ENCODE measurements at regions not wholly inside any gene's neighbourhood (a gene's known extent, or its start where the extent isn't known, plus 50 kb on each side); places are given as distances from the start of the nearest gene placed in this dataset.

DNA sequence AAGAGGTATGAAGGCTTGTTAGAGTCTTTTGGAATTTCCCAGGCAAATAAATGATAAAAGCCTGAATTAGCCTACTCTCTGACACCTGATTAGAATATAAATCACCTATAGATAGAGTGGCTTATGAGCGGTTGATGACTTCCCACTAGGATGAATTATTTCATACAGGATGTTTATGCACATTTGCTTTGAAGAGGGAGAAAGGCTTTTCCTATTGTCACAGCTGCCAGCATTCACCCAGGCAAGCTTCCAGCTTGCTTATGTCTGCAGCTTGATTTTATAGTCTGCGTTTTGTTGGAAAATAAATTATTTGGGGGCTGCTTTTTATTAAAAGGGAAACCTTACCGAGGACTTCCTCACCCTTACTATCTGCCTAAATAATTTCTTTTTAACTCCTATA lies 51.3 kb upstream of the EIF2S2 start:
- no peak for DNase-seq

DNA sequence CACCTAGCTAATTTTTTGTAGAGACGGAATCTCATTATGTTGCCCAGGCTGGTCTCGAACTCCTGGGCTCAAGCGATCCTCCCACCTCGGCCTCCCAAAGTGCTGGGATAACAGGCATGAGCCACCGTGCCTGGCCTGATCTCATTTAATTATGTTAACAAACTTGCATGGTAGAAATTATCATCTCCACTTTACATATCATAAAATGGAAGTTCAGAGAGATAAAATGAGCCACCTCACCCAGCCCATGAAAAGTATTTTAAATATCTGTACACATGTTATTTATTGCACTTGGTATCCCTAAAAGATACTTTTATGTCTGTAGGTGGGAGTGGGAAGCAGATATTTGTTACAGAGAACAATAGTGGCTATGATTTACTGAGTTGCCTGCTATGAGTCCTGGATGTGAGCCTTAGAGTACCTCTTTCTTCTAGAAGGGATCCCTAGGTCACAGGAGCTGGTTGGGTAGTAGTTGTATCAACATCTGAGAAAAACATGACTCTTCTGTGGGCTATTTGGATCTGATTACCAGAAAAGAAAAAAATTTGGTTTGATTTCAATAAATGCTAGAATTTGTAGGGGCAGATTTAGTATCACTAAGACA lies 52.4 kb upstream of the EIF2S2 start:
- DNase-seq: no peak

DNA sequence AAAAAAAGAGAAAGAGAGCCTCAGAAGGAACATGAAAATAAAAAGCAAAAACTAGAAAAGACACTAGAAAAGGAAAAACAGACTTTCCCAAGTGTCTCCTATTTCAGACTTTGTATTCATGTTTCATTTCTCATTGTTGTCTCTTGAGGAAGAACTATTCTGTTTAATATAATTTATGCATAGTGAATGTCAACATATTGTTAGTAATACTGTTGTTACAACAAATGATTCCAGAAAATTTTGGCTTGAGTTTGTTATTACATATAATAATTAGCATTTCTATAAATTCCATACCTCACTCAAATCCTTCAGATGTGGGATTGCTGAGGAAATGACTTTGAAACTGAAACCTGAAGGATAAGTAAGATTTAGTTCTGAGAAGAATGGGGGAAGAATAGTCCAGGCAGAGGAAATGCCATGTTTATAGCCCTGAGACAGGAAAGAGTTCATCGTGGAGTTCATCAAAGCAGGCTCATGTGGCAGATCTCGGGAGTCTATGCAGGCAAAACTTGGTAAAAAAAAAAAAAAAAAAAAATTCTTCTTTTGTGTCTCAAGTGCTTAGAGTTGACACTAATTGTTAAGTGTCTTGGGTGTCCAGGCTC lies 53.1 kb upstream of the EIF2S2 start:
- no peak for DNase-seq

DNA sequence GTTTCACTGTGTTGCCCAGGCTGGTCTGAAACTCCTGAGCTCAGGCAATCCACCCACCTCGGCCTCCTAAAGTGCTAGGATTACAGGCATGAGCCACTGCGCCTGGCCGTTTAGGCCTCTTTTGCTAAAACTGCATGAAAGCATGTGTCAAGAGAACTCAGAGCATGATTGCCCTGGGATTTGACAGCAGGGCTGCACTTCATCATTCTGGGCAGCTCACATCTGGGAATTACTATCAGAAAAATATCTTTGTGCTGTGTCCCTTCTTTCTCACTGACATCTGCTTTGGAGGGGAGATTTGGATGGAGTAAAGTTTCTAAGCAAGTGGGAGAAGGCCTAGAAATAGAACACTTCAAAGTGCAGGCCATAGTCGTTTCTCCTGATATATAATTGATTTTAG lies 59.6 kb upstream of the EIF2S2 start:
- no peak for DNase-seq

DNA sequence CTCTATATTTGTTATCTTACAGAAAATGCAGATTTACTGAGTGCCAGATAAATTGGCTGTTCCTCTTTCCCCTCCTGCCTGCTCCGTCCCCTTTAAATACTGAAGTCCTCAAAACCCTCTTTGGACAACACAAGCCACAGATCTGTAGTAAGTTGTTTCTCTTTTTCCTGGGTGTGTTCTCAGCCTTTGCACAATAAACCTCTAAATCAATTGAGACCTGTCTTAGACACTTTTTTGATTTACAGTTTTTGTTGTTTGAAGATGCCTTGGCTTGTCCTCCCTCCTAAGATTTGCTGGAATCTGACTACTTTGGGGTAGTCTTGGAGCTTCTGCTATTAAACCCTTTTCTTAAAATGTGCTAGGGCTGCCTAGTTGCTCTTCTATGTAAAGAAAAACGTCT lies 60.9 kb upstream of the EIF2S2 start:
- no peak for DNase-seq

DNA sequence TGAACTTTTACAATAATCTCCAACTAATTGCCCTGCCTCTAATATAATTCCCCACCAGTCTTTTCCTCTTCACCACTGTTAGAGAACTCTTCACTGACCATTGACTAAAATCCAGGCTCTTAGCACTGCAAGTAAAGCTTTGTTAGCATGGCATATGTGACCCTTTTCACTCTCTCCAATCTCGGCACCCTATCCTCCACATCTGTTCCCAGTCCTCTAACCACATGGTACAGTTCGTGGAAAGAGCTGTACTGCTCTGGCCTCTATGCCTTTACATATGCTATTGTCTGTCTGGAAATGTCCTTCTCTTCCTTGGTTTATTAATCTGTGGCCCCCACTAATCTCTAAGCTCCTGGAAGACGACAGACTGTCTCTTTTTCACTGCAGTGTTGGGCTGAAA lies 63.0 kb upstream of the EIF2S2 start:
- no peak for DNase-seq

DNA sequence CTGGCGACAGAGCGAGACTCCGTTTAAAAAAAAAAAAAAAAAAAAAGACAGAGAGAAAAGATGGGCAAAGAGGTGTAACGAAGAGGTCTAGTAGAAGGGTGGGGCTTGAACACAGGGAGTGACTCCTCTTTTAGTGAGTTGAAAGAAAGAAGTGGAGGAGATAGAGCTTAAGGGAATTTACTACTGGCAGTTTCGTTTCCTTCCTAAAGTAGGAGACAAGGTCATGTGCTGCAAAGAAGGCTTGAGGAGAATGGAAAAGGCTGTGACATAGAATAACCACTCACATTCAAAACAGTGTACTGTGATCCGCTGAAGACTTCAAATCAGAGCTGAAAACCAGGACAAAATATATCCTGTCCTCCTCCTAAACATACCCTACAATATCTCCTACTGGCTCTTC lies 63.8 kb upstream of the EIF2S2 start:
- DNase-seq: no peak

DNA sequence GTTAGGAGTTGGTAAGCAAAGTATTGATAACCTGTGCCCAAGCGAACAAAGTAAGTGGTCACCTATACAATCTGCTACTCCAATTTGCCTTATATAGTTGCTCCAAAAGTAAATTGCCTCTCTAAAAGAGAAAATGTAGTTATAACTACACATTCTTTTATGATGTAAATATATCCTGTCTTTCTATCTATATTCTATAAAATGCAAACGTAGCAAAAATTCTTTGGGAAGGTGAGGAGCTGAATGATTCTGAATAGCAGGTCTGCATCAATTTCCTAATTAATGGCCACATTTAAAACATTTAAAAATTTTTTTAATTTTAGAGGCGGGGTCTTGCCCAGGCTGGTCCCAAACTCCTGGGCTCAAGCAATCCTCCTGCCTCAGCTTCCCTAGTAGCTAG lies 64.2 kb upstream of the ASIP start:
- no peak for DNase-seq

DNA sequence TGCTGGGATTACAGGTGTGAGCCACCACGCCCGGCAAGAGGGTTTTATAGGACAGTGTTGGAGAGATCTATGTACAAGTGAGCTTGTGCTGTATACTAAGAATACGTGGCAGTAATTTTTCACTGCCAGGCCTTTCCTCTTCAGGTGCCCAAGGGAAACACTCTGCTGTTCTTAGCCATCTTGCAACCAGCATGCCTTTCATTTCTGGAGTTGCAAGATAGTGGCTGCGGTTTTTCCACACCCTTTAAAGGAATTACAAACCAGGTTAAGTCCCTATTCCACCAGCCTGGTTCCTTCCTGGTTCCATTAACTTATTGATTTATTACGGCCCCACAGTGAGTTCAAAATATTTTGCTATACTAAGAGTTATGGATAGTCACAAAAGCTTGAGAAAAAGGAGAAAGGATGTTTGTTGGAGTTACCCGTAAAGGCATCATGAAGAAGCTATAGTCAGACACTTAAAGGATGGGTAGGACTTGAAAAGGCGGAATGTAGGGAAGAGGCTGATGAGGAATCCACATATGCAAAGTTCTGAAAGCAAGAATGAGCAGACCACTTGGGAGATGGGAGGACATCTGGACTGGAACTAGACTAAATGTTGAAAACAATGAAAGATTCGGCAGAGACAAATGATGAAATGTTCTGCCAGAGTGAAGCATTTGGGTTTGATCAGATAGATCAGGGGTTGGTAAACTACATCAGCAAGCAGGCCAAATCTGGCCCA lies 61.4 kb upstream of the ASIP start:
- DNase-seq: no peak

DNA sequence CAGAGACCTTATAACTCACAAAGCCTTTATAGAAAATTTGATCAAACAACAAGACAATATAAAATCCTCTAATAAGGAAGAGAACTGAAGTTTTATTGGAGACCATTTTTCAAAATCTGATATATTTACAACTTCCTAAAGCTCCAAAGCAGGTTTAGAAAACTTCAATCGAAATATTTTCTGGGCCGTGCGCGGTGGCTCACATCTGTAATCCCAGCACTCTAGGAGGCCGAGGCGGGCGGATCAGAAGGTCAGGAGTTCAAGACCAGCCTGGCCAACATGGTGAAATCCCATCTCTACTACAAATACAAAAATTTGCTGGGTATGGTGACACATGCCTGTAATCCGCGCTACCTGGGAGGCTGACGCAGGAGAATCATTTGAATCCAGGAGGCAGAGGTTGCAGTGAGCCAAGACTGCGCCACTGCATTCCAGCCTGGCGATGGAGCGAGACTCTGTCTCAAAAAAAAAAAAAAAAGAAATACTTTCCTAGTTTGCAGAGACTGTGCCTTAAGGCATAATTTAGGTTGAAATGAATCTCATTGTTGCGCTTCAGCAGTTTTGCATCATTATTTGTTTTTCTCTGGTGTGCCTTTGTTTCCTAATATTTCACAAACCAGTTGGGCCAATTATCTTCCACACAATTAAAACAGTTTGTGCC lies 60.6 kb upstream of the ASIP start:
- DNase-seq: no peak

DNA sequence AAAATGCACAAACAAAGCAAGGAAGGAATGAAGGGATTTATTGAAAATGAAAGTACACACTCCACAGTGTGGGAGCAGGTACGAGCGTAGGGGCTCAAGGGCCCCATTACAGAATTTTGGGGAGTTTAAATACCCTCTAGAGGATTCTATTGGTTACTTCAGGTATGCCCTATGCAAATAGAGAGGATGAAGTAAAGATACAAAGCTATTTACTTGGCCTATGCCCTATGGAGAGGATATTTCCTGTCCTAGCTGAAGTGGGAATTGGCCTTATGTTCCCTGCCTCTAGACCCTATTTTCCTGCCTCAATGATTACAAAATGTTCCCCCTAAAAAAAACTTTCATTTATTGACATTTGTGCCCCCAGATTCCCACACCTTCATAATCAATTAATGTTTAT lies 59.7 kb upstream of the ASIP start:
- no peak for DNase-seq

DNA sequence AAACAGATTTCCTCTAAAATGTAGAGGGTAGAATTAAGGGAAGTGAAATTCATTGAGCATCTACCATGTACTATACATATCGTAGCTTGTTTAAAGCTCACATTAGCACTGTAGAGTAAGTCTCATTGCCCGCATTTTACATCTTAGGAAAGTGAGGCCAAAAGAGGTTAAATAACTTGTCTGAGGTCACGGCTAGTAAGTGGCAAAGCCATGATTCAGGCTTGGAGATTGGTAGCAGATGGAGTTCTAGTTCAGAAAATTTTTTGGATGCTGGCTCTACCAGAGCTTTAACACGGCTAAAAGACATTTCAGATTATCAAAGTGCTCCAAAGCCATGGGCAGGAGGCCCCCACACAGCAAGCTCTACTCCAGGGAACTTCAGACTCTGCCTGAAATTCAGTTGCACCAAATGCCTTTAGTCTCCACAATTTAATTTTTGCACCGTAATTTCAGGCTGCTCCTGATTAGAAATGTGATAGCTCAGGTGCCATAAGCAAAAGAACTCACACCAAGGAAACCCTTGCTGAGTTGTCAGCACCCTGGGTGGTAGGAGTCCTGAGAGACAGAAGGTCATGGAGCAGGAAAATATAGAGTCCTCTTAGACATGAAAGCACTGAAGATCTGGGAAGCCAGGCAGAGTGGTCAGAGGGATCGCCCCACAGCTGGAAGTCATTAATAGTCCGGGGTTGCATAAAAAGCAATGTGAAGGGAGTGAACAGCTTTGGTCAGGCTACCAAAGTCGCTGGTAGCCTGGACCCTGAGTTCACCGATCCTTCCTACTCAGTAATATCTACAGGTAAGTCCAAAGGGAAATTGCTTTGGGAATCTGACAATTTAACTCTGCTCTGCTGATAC lies 55.2 kb upstream of the ASIP start:
- no peak for DNase-seq

DNA sequence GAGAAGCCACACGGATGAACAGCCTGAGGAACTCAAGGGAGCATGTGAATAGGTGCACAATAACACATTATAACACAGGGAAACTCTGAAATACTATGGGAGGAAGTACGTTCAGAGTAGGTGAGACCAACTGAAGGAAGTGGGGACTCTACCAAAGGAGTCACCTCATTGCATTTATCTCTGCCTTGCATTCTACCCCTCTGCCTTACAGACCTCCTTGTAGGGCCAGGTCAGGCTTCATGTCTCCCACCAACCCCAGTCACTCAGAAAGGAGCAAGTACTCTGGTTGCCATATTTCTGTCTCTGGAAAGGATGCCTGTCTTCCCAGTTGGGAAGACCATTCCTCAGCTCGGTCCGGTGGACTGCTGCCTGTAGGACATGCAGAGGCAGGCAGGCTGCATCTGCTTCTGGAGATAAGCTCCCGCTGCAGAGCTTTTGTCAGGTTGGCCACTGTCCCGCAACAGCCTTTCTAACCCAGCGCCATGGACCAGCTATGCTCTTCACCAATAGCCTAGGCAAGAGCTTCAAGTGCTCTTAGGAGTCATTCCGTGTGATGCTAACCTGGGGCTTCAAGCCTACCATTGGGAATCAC lies 51.6 kb upstream of the ASIP start:
- DNase-seq: no peak

DNA sequence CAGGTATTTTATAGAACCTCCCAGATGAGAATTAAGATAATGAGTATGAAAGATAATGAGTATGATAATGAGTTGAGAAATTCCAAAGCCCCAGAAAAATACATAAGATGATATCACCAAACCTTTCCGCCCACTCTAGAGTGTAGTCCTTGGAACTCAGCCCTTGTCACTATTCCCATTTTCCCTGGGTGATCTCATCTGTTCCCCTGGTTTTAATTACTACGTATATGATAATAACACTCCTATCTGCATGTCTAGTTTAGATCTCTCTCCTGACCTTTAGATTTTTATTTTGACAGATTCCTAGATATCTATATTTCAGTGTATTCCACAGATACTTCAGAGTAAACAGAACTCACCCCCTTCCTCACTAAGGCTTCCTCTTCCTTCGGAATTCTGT lies 51.0 kb upstream of the ASIP start:
- no peak for DNase-seq

DNA sequence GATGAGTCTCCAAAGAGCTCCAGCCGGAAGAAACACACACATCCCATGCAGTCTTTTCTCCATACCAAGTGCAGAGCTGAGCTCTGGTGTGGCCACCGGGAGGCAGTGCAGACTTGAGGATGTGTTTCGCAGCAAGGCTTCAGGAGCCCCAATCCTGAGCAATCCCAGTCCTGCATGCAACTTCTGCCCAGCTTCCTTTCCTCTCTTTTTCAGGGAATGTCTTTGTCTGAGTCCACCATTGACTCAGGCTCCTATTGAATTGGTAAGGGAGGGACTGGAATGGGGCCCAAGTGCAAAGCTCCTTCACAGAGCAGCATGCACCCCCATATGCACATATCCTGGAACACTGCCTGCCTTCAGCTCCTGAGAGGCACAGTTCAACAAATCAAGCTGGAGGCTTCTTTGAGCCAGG lies 50.5 kb upstream of the ASIP start:
- peak in 1 of 5 experiments; percentile 47 for DNase-seq
